Iris pigment epithelial cell (primary cell): ENCODE measurements at regions not wholly inside any gene's neighbourhood (a gene's known extent, or its start where the extent isn't known, plus 50 kb on each side); places are given as distances from the start of the nearest gene placed in this dataset.

ENCODE experiments used
- DNase-seq: peaks from one replicate; pipeline ENCODE4 v3.0.0-alpha.2; 2011; ENCODE audit warnings: low read depth

- DNase-seq, result no peak
Measured at GRCh38 chr11:70824605-70825245, 426.4 kb downstream of the CTTN start.

GRCh38 chr11:70825893-70826540 lies 426.4 kb downstream of the SHANK2 start:
- no peak for DNase-seq

GRCh38 chr11:70826541-70827335 lies 425.6 kb downstream of the SHANK2 start:
- no peak for DNase-seq

- no peak for DNase-seq
Measured at GRCh38 chr11:70828593-70829082, 423.7 kb downstream of the SHANK2 start.

GRCh38 chr11:70829134-70829885 lies 423.1 kb downstream of the SHANK2 start:
- DNase-seq, result no peak

- DNase-seq, result no peak
Measured at GRCh38 chr11:70829886-70830272, 422.5 kb downstream of the SHANK2 start.

- no peak for DNase-seq
Measured at GRCh38 chr11:70833011-70833410, 419.4 kb downstream of the SHANK2 start.

- DNase-seq, result no peak
Measured at GRCh38 chr11:70833554-70833953, 418.8 kb downstream of the SHANK2 start.

GRCh38 chr11:70834277-70834940 lies 418.0 kb downstream of the SHANK2 start:
- DNase-seq, result no peak

GRCh38 chr11:70834984-70835560 lies 417.3 kb downstream of the SHANK2 start:
- no peak for DNase-seq

- no peak for DNase-seq
Measured at GRCh38 chr11:70836071-70836470, 416.3 kb downstream of the SHANK2 start.

- no peak for DNase-seq
Measured at GRCh38 chr11:70838198-70838597, 414.2 kb downstream of the SHANK2 start.

- DNase-seq, result no peak
Measured at GRCh38 chr11:70839851-70840250, 412.5 kb downstream of the SHANK2 start.

GRCh38 chr11:70841264-70841663 lies 411.1 kb downstream of the SHANK2 start:
- no peak for DNase-seq

- no peak for DNase-seq
Measured at GRCh38 chr11:70842256-70842655, 410.1 kb downstream of the SHANK2 start.

- DNase-seq, result no peak
Measured at GRCh38 chr11:70842701-70843100, 409.7 kb downstream of the SHANK2 start.

- no peak for DNase-seq
Measured at GRCh38 chr11:70843906-70844305, 408.5 kb downstream of the SHANK2 start.

GRCh38 chr11:70844387-70844786 lies 408.0 kb downstream of the SHANK2 start:
- DNase-seq, result no peak

GRCh38 chr11:70845591-70846041 lies 406.8 kb downstream of the SHANK2 start:
- no peak for DNase-seq

GRCh38 chr11:70846781-70847655 lies 405.4 kb downstream of the SHANK2 start:
- DNase-seq, result no peak
